SK-N-SH (cell line): ENCODE measurements at regions not wholly inside any gene's neighbourhood (a gene's known extent, or its start where the extent isn't known, plus 50 kb on each side); places are given as distances from the start of the nearest gene placed in this dataset.

Experiments used
- CTCF ChIA-PET: fragments of 300-600, 350-600 bp; formaldehyde crosslinking; extraction: SDS; loops from one replicate; lab custom pipeline; 2021; lab: Yijun Ruan, JAX
- POLR2A ChIA-PET: fragments of 350-600 bp; sonication (Branson Sonifier 250); formaldehyde crosslinking; extraction: SDS; loops from one replicate; lab custom pipeline; 2020; ENCODE audit warnings: antibody characterized with exemption, inconsistent platforms; lab: Yijun Ruan, JAX
- DNase-seq: peaks from one replicate; pipeline ENCODE4 v3.0.0; 2012
- H2AFZ ChIP-seq: fragments of 200-600 bp; sonication (generic); 2 replicates; pipeline ENCODE4 v1.8.1; 2016; ENCODE audit warnings: antibody characterized with exemption, mild to moderate bottlenecking, low read depth
- H3F3A ChIP-seq: fragments of 200-600 bp; sonication (generic); replicated peaks from 2 replicates; pipeline ENCODE3; 2016; ENCODE audit warnings: antibody characterized with exemption, mild to moderate bottlenecking; ENCODE audit not compliant: insufficient read depth
- H3K27ac ChIP-seq, 2 experiments: fragments of 200-500 bp in 1 of 2; fragments of 200-600 bp in 1 of 2; sonication (Bioruptor generic) in 1 of 2; sonication (generic), shearing (Covaris generic) in 1 of 2; 2 replicates each; pipeline versions ENCODE4 v1.5.1 to v1.6.1; 2014 to 2016; ENCODE audit warnings: low read depth in 2 of 2, inconsistent platforms in 1 of 2, low read length in 1 of 2, mild to moderate bottlenecking in 1 of 2, mixed read lengths in 1 of 2
- H3K27me3 ChIP-seq: fragments of 200-600 bp; sonication (generic), shearing (Covaris generic); 2 replicates; pipeline ENCODE4 v1.6.1; 2016; ENCODE audit warnings: mixed run types; ENCODE audit not compliant: insufficient read depth
- H3K36me3 ChIP-seq, 2 experiments: fragments of 200-500 bp in 1 of 2; fragments of 200-600 bp in 1 of 2; sonication (Bioruptor generic) in 1 of 2; sonication (generic) in 1 of 2; replicated peaks in 1 of 2; 2 replicates each; pipeline versions ENCODE3 to v1.5.1; 2014 to 2016; ENCODE audit warnings: low read length in 1 of 2, mild to moderate bottlenecking in 1 of 2; ENCODE audit not compliant: insufficient read depth in 2 of 2, control insufficient read depth in 1 of 2
- H3K4me1 ChIP-seq, 2 experiments: fragments of 200-500 bp in 1 of 2; fragments of 200-600 bp in 1 of 2; sonication (Bioruptor generic) in 1 of 2; sonication (generic), shearing (Covaris generic) in 1 of 2; 2 replicates each; pipeline versions ENCODE4 v1.5.1 to v1.6.1; 2014 to 2016; ENCODE audit warnings: low read depth in 1 of 2, low read length in 1 of 2, mixed run types in 1 of 2; ENCODE audit not compliant: insufficient read depth in 2 of 2, control insufficient read depth in 1 of 2
- H3K4me2 ChIP-seq: fragments of 200-600 bp; sonication (generic), shearing (Covaris generic); 2 replicates; pipeline ENCODE4 v1.6.1; 2017; ENCODE audit warnings: mixed run types
- H3K4me3 ChIP-seq, 2 experiments: fragments of 200-500 bp in 1 of 2; fragments of 200-600 bp in 1 of 2; sonication (Bioruptor generic) in 1 of 2; sonication (generic), shearing (Covaris generic) in 1 of 2; 2 replicates each; pipeline versions ENCODE4 v1.5.1 to v1.8.1; 2014 to 2016; ENCODE audit warnings: low read depth in 2 of 2, inconsistent platforms in 1 of 2, low read length in 1 of 2, mild to moderate bottlenecking in 1 of 2, mixed read lengths in 1 of 2, moderate library complexity in 1 of 2
- H3K79me2 ChIP-seq: fragments of 200-600 bp; sonication (generic); 2 replicates; pipeline ENCODE4 v1.8.1; 2017; ENCODE audit warnings: mild to moderate bottlenecking; ENCODE audit not compliant: insufficient read depth
- H3K9ac ChIP-seq: fragments of 200-600 bp; sonication (generic); 2 replicates; pipeline ENCODE4 v1.6.1; 2017; ENCODE audit warnings: mixed run types
- H3K9me2 ChIP-seq: fragments of 200-600 bp; sonication (generic); 2 replicates; pipeline ENCODE4 v1.6.1; 2017; ENCODE audit warnings: mixed run types
- H3K9me3 ChIP-seq: fragments of 200-600 bp; sonication (generic); 2 replicates; pipeline ENCODE4 v1.6.1; 2017; ENCODE audit warnings: mixed run types, mild to moderate bottlenecking, moderate library complexity
- H4K20me1 ChIP-seq: fragments of 200-600 bp; sonication (generic); 2 replicates; pipeline ENCODE4 v1.6.1; 2017; ENCODE audit warnings: mild to moderate bottlenecking, mixed run types; ENCODE audit not compliant: insufficient read depth
- CHD2 ChIP-seq: fragments of 150-350 bp; IDR thresholded peaks from 2 replicates; pipeline ENCODE4 v1.6.1; 2018; ENCODE audit warnings: low read length; ENCODE audit not compliant: partially characterized antibody
- ELF1 ChIP-seq: IDR thresholded peaks from 2 replicates; pipeline ENCODE4 v1.4.0; 2012
- EZH2phosphoT487 ChIP-seq: fragments of 200-600 bp; sonication (generic); IDR thresholded peaks from 2 replicates; pipeline ENCODE4 v1.6.1; 2017; ENCODE audit warnings: low read depth, mixed run types, mild to moderate bottlenecking, antibody characterized with exemption, moderate library complexity, borderline replicate concordance
- FOXJ3 ChIP-seq: sonication (generic); formaldehyde crosslinking; IDR thresholded peaks from 2 replicates; pipeline ENCODE4 v1.5.1; 2020; ENCODE audit warnings: mild to moderate bottlenecking, missing genetic modification reagents
- MEF2A ChIP-seq: IDR thresholded peaks from 2 replicates; pipeline ENCODE4 v1.4.0; 2012; ENCODE audit warnings: low read depth, borderline replicate concordance
- MXI1 ChIP-seq: IDR thresholded peaks from 2 replicates; pipeline ENCODE4 v1.6.1; 2012; ENCODE audit warnings: mild to moderate bottlenecking, low read depth, low read length, improper control_type of control experiment
- NFIC ChIP-seq: IDR thresholded peaks from 2 replicates; pipeline ENCODE4 v1.4.0; 2012; ENCODE audit warnings: borderline replicate concordance
- POLR2AphosphoS5 ChIP-seq: IDR thresholded peaks from 2 replicates; pipeline ENCODE4 v1.6.1; 2012; ENCODE audit warnings: low read depth, low read length
- RXRA ChIP-seq: IDR thresholded peaks from 2 replicates; pipeline ENCODE4 v1.4.0; 2012; ENCODE audit warnings: low read depth, mild to moderate bottlenecking, borderline replicate concordance
- SIN3A ChIP-seq: IDR thresholded peaks from 2 replicates; pipeline ENCODE4 v1.6.1; 2012; ENCODE audit warnings: low read depth, mild to moderate bottlenecking, low read length, moderate library complexity, borderline replicate concordance
- TCF12 ChIP-seq: IDR thresholded peaks from 2 replicates; pipeline ENCODE4 v1.4.0; 2012
- TEAD4 ChIP-seq: IDR thresholded peaks from 2 replicates; pipeline ENCODE4 v1.4.0; 2012; ENCODE audit warnings: mild to moderate bottlenecking, borderline replicate concordance; ENCODE audit not compliant: insufficient read depth
- TF ChIP-seq, protein P1 (sequence below): IDR thresholded peaks from 2 replicates; pipeline ENCODE4 v1.4.0; 2012; ENCODE audit warnings: low read depth, borderline replicate concordance
- TF ChIP-seq, protein P2 (sequence below): fragments of 200-600 bp; sonication (generic); IDR thresholded peaks from 2 replicates; pipeline ENCODE4 v1.6.1; 2017; ENCODE audit warnings: antibody characterized with exemption, mild to moderate bottlenecking, moderate library complexity
- TF ChIP-seq, protein P3 (sequence below): IDR thresholded peaks from 2 replicates; pipeline ENCODE4 v1.6.1; 2012; ENCODE audit warnings: mild to moderate bottlenecking, low read depth, low read length, moderate library complexity

DNA sequence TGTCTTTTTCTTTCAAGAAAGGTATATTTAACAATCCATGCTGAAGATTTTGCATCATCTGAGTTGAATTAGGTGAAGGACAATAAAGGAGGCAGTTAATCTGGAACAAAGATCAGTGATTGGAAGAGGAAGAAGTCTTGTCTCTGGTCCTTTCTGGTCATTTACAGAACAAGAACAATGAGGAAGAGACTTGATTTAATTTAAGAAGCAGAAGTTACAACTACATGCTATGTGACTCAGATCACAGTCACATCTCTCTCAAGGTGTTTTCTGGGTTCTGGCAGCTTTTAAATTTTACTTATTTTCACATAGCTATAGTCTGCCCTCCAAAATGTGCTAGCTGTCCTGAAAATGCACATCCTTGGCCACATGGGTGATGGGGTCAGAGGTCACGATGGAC is 53.5 kb upstream of the DEK start (continued):
- TF ChIP-seq SIN3A (no peak), MEF2A (no peak), MXI1 (no peak), CHD2 (no peak), TCF12 (no peak)
- TF ChIP-seq, protein P1, sequence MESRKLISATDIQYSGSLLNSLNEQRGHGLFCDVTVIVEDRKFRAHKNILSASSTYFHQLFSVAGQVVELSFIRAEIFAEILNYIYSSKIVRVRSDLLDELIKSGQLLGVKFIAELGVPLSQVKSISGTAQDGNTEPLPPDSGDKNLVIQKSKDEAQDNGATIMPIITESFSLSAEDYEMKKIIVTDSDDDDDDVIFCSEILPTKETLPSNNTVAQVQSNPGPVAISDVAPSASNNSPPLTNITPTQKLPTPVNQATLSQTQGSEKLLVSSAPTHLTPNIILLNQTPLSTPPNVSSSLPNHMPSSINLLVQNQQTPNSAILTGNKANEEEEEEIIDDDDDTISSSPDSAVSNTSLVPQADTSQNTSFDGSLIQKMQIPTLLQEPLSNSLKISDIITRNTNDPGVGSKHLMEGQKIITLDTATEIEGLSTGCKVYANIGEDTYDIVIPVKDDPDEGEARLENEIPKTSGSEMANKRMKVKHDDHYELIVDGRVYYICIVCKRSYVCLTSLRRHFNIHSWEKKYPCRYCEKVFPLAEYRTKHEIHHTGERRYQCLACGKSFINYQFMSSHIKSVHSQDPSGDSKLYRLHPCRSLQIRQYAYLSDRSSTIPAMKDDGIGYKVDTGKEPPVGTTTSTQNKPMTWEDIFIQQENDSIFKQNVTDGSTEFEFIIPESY: no peak

DNA sequence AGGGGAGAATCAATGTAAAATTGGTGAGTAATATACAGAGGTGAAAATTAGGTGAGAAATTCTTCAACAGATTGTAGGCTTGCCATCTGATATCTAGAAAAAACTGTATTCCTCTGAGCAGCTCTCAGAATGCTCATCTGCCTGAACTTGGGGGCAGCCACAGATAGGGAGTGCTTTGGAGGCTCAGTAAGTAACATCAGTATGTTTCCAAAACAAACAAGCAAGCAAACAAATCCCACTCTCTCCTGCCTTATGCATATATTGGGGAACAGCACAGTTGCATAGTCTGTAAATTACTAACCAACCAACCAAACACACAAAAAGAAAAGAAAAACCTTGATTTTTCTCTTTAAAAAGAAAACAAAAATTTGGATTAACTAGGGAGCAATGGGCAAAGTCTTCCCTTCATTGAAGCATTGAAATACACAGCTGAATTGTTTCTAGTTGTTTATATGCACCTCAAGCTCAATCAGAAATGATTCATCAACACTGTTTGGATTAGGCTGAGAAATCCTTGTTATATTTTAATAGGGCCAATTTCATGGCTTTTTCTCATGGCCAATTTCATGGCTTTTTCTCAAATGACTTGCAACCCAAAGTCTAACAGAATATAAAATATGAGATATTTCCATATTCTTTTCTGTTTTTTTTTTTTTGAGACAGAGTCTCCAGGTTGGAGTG is 50.1 kb upstream of the DEK start:
- CTCF ChIA-PET: interaction anchor here (1.3 kb wide), 1 partner anchor 9 kb away, joined by 3 read pairs; no protein-coding TSS in a partner anchor
- Histone ChIP-seq H3K27me3 (no peaks in the 10 kb centered on the region), H4K20me1 (no peaks in the 10 kb centered on the region), H3K36me3 (no peaks in the 10 kb centered on the region), H2AFZ (no peak overlapping the region), H3K27ac (no peak overlapping the region), H3K9ac (no peak overlapping the region), H3K4me3 (no peak overlapping the region), H3F3A (no peaks in the 10 kb centered on the region), H3K4me2 (no peak overlapping the region), H3K79me2 (no peaks in the 10 kb centered on the region), H3K9me2 (no peaks in the 10 kb centered on the region), H3K9me3 (no peaks in the 10 kb centered on the region), H3K4me1 (no peaks in the 10 kb centered on the region)
- TF ChIP-seq ELF1: no peak
- TF ChIP-seq FOXJ3: no peak
- TF ChIP-seq, protein P2, sequence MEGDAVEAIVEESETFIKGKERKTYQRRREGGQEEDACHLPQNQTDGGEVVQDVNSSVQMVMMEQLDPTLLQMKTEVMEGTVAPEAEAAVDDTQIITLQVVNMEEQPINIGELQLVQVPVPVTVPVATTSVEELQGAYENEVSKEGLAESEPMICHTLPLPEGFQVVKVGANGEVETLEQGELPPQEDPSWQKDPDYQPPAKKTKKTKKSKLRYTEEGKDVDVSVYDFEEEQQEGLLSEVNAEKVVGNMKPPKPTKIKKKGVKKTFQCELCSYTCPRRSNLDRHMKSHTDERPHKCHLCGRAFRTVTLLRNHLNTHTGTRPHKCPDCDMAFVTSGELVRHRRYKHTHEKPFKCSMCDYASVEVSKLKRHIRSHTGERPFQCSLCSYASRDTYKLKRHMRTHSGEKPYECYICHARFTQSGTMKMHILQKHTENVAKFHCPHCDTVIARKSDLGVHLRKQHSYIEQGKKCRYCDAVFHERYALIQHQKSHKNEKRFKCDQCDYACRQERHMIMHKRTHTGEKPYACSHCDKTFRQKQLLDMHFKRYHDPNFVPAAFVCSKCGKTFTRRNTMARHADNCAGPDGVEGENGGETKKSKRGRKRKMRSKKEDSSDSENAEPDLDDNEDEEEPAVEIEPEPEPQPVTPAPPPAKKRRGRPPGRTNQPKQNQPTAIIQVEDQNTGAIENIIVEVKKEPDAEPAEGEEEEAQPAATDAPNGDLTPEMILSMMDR: no peak
- TF ChIP-seq NFIC: no peak
- TF ChIP-seq TEAD4: no peak
- no peak for TF ChIP-seq MEF2A
- TF ChIP-seq RXRA: no peak
- no peak for TF ChIP-seq EZH2phosphoT487
- no peak for TF ChIP-seq TCF12
- TF ChIP-seq, protein P3, sequence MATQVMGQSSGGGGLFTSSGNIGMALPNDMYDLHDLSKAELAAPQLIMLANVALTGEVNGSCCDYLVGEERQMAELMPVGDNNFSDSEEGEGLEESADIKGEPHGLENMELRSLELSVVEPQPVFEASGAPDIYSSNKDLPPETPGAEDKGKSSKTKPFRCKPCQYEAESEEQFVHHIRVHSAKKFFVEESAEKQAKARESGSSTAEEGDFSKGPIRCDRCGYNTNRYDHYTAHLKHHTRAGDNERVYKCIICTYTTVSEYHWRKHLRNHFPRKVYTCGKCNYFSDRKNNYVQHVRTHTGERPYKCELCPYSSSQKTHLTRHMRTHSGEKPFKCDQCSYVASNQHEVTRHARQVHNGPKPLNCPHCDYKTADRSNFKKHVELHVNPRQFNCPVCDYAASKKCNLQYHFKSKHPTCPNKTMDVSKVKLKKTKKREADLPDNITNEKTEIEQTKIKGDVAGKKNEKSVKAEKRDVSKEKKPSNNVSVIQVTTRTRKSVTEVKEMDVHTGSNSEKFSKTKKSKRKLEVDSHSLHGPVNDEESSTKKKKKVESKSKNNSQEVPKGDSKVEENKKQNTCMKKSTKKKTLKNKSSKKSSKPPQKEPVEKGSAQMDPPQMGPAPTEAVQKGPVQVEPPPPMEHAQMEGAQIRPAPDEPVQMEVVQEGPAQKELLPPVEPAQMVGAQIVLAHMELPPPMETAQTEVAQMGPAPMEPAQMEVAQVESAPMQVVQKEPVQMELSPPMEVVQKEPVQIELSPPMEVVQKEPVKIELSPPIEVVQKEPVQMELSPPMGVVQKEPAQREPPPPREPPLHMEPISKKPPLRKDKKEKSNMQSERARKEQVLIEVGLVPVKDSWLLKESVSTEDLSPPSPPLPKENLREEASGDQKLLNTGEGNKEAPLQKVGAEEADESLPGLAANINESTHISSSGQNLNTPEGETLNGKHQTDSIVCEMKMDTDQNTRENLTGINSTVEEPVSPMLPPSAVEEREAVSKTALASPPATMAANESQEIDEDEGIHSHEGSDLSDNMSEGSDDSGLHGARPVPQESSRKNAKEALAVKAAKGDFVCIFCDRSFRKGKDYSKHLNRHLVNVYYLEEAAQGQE: no peak
- no peak for TF ChIP-seq SIN3A
- no peak for TF ChIP-seq POLR2AphosphoS5
- DNase-seq: no peak
- POLR2A ChIA-PET: no interaction called here
